Stimulated activated CD4-positive, alpha-beta T cell treated with anti-CD3 and anti-CD28 coated beads, TNF-alpha, amount 100 ng/mL, for 48 hours (primary cell): ENCODE measurements at regions not wholly inside any gene's neighbourhood (a gene's known extent, or its start where the extent isn't known, plus 50 kb on each side); places are given as distances from the start of the nearest gene placed in this dataset.

ENCODE experiments used
- DNase-seq, 3 donors: peaks; one replicate each; pipeline ENCODE4 v3.0.0-alpha.2; 2020; ENCODE audit warnings: low read depth in 3 of 3

DNA sequence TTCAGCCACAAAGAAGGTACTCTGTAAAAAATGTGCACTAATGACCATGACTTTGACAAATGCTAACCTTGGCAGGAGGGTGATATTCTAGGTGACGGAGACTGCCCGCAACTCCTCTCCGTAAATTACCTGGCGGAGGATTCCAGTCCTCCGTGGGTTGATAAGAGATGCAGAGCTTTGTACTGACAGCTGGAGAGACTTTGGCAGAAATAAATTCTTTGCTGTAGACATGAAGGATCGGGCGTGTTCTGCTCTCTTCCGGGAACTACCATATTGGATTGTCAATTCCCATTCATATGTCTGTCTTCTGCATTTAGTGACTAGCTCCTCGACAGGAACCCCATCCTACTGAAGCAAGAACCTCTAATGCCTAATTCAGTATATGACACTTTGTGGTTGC lies 158.3 kb upstream of the KAZN start:
- no peak for DNase-seq

GRCh38 chr1:14440731-14441130 lies 157.8 kb upstream of the KAZN start:
- DNase-seq = no peak

GRCh38 chr1:14441302-14441741 lies 157.2 kb upstream of the KAZN start:
- DNase-seq = no peak

GRCh38 chr1:14442669-14443068 lies 155.8 kb upstream of the KAZN start:
- no peak for DNase-seq

DNA sequence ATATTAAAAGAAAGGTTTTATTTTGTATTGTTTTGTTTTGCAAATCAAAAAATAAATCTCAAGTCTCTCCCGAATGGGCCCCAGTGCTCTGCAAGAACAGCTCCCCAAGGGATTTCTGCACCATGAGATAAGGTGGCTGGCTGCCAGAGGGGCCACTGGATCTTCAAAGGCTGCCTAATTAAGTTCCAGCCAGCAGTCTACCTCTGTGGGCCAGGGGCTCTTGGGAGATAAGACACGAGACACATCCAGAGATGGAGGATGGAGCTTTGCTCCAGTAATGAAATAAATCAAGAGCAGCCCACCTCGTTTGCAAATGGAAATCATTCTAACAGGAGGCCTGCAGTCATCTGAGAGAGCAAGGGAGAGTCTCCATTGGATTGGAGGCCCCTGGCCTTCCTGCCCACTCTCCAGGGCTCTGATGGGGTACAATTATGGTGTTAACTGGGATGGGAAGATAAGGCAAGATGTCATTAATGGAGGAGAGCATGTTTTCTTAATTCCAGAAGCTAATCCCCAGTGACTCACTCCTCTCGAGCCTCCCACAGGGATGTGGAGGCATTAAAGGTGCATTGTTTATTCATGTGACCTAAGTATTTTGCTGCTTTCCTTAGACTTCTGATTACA lies 155.2 kb upstream of the KAZN start:
- no peak for DNase-seq

GRCh38 chr1:14451217-14451616 lies 147.3 kb upstream of the KAZN start:
- no peak for DNase-seq

- DNase-seq = no peak
Measured at GRCh38 chr1:14452551-14452950, 145.9 kb upstream of the KAZN start.

DNA sequence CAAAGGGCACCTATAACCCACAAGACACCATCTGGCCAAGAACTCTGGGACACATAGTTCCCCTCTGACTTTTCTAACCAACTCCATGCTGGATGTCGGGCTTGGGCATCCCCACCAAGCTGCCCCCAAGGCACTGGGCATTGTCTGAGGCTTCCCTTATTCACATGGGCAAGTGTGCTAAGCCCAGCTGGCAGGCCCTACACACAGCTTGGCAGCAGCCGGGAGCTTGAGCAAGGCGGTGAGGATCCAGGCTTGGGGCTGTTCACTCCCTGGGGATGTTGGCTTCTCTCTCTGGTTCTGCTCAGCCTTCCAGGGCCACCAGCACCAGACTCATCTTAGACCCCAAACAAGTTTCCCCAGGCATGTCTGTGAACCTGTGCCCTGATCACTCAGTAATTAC lies 138.3 kb upstream of the KAZN start:
- no peak for DNase-seq

DNA sequence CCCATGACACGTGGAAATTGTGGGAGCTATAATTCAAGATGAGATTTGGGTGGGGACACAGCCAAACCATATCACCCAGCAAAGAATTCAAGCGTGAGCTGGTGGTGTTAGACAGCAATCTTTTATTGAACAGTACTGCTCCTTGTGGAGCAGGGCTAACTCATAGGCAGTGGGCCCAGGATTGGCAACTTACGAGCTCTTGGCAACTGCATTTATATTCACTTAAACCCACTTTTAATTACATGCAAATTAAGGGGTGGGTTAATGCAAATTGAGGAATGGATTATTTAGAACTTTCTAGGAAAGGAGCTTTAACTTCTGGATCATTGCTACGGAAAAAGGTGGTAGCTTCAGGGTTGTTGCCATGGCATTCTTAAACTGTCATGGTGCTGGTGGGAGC lies 135.6 kb upstream of the KAZN start:
- DNase-seq = no peak

- DNase-seq = no peak
Measured at GRCh38 chr1:14466006-14466405, 132.5 kb upstream of the KAZN start.

DNA sequence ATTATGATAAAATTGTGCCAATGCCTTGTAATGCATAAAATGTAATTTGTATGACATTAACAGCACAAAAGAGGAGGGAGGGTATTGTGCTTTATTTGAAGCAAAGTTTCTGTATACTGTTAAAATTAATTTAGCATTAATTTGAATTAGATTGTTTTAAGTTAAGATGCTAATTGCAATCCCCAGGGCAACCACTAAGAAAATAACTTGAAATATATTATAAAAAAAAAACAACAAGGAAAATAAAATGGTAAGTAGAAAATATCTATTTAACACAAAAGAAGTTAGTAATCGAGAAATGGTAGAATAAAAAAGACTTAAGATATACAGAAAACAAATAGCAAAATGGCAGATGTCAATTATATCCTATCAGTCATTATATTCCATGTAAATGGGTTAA lies 131.4 kb upstream of the KAZN start:
- DNase-seq = no peak

DNA sequence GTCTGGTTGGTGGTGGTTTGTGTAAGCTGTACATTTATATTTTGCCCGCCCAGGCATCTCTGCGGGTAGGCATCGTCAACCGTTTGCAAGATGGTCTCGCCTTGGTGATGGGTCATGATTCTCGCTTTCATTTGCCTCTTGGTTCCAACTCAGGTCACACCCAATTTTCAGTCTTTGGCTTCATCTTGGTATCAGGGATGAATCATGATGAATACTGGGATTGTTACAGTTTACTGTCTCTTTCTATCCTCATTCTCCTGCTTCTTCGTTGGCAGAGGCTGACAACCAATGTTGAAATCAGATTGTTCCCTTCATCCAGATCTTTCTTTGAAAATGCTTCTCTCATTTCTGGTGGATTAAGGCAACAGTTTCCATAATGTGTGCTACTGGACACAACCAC lies 129.7 kb upstream of the KAZN start:
- no peak for DNase-seq

DNA sequence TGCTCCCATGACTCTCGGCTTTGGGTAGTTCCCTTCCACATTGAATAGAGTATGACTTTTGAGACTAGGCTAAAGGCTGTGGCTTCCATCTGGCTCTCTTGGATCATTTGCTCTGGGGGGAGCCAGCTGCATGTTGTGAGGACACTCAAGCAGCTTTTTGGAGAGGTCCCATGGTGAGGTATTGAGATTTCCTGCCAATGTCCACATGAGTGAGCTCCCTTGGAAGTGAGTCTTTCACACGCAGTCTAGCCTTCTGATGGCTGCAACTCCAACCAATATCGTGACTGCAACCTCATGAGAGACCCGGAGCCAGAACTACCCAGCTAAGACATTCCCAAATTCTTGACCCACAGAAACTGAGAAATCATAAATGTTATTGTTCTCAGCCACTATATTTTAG lies 127.7 kb upstream of the KAZN start:
- no peak for DNase-seq

- DNase-seq = no peak
Measured at GRCh38 chr1:14474856-14475255, 123.6 kb upstream of the KAZN start.

DNA sequence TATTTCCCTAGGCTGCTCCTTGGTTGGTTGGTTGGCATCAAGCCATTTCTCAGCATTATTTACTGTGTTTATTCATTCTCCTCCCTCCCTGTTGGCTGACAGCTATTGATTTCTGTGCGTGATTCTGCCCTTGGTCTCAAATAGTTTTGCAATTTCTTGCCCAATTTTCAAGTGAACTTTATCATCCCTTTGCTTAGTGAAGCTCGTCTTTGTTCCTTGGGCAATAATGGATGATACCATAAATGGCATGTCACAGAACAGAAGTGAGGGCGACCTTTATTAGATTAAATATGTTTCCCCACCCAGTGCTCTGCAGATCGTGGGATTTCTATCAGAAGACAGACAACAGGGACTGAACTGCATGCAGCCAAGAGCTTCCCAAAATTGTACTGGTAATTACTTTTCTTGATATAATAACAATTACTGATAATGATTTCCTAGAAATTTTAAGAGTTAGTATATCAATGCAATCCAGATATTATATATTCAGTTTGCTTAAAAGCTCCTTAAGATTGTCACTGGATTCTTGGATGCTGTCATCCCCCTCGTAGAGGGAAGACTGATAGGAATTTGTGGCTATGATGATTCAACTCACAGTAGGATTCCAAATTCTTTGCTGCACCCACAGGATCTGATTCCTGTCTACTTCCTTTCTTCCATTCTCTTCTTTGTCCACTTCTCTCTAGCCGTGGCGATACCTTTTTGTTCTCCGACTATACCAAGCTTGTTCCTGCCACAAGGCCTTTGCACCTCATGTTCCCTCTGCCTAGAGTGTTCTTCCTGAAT lies 122.1 kb upstream of the KAZN start:
- no peak for DNase-seq

DNA sequence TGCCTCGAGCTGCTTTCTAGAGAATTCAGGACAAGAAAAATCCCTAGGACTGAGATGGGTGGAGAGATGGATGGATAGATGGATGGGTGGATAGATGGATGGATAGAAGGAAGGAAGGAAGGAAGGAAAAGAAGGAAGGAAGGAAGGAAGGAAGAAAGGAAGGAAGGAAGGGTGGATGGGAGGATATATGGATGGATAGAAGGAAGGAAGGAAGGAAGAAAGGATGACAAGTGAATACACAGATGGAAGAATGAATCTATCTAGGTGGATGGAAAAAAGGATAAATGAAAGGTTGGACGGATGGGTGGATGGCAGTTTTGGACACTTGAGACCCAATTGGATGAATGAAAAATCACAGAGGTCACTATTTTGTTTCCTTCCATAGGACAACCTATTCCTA lies 120.4 kb upstream of the KAZN start:
- no peak for DNase-seq

DNA sequence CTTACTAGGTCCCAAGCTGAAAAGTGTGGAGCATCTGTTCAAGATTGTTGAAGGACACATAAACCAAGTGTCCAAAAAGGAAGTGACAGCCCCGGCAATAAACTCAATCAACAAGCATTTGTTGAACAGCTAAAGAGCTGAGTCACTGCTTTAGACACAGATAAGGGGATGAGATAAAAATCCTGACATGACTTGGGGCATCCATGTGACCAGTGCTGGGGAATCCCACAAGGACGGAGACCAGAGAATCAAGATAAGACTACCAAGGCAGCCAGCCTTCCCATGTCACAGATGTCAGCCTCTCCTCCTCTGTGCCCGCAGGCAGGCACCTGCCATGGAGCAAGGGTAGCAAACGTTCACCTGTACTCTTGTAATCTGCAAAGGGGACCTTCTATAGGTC lies 118.6 kb upstream of the KAZN start:
- DNase-seq = no peak

- DNase-seq = no peak
Measured at GRCh38 chr1:14482784-14483450, 115.6 kb upstream of the KAZN start.

DNA sequence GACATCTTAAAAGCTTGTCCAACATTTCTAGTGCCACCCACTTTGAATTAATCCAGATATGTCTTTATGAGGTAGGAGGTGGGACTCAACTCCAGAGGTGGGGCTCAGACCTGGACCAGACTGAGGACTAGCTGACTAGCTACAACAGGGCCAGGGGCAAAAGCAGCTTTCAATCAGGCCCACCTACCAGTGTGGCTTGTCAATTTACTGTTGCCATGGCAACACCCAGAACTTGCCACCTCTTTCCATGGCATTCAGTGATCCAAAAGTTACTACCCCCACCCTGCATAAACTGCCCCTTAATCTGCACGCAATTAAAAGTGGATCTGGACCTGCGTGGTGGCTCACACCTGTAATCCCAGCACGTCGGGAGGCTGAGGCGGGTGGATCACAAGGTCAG lies 113.2 kb upstream of the KAZN start:
- no peak for DNase-seq

DNA sequence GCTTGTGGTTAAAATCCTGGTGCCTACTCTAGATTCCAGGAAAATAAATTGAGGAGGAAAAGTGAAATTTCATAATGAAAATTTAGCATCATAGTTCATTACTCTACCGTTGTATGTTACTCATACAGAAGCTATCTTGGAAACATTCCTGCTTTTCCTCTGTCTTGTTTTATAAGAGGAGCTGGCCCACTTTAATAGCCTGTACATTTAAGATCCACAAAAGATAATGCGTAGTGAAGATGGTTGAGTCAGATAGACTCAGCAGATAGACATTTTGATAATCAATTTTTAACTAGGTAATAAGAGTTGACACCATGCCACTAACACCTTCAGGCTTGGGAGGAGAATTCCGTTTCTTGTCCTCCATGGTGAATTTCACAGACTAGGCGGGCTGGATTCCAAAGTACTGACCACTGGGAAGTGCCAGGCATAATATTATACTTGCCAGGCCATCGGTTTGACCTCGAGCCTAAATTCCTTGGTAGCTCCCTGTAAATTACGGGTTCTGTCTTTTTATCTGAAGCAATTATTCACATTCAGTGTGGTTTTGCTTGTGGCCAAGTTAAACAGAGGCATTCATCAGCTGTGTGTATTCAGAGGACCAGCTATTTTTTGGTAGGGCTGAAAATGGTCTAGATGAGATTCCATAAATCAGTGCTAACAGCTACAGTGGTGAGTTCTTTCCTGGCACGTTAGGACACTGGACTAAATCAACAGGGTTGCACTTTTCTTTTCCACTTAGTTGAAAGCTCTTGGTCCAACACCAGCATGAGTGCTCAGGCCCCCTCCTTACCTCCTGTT lies 111.9 kb upstream of the KAZN start:
- no peak for DNase-seq

DNA sequence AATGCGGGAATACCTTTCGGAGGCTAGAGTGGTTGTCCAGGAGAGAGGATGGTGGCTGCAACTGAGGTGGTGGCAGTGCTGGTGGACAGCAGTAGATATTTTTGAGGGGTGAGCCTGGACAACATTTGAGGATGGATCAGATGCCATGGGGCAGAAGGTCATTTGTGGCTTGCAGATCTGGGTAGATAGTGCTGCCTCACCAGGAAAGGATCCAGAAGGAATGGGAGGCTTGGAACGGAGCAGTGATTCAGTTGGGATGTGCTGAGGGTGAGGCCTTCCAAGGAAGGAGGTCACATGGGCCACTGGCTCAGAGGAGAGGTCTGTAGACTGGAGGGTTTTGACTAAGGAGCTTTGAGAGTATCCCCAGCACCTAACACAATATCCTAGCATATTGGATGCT lies 110.8 kb upstream of the KAZN start:
- no peak for DNase-seq

DNA sequence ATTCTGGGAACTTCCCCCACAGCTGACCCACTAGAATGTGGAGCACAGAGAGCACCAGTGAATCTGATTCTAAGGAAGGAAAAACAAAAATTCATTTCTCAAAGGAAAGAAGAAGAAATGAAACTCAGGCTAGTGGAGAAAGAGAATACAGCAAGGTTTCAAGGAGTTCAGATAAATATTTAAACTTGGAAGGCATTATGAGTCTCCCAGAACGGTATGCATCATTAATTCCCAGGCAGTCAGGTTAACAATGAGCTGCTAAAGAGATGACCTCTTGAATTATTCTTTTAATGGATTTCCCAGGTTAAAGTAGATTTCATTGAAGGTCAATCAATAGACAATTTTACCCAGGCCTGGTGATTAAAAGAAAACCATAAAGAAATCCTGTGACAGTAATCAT lies 103.6 kb upstream of the KAZN start:
- DNase-seq = no peak
